DOHH2 (cell line): ENCODE measurements at regions not wholly inside any gene's neighbourhood (a gene's known extent, or its start where the extent isn't known, plus 50 kb on each side); places are given as distances from the start of the nearest gene placed in this dataset.
"Not testable (repeated sequence)": the region's sequence is repeated elsewhere in the genome, so short reads cannot be mapped to it uniquely, and the experiment has no call there.

Experiments
- CTCF ChIP-seq: fragments of 200-600 bp; sonication (generic); IDR thresholded peaks from one replicate; pipeline ENCODE4 v1.5.1; 2014; ENCODE audit warnings: antibody characterized with exemption, mild to moderate bottlenecking, low read depth, low read length; ENCODE audit not compliant: poor library complexity, severe bottlenecking
- EZH2phosphoT487 ChIP-seq: fragments of 200-600 bp; sonication (generic); IDR thresholded peaks from 2 replicates; pipeline ENCODE4 v1.6.1; 2017; ENCODE audit warnings: borderline replicate concordance, mild to moderate bottlenecking, antibody characterized with exemption, low read length, moderate library complexity, mixed read lengths

- TF ChIP-seq CTCF, EZH2phosphoT487: not testable (repeated sequence)
These were observed 530.0 kb downstream of the FOXD4L4 start for GRCh38 chr9:66266856-66267430.
